ENCODE measurements at regions not wholly inside any gene's neighbourhood (a gene's known extent, or its start where the extent isn't known, plus 50 kb on each side); places are given as distances from the start of the nearest gene placed in this dataset.
"Not testable (repeated sequence)": the region's sequence is repeated elsewhere in the genome, so short reads cannot be mapped to it uniquely, and the experiment has no call there.

DNA sequence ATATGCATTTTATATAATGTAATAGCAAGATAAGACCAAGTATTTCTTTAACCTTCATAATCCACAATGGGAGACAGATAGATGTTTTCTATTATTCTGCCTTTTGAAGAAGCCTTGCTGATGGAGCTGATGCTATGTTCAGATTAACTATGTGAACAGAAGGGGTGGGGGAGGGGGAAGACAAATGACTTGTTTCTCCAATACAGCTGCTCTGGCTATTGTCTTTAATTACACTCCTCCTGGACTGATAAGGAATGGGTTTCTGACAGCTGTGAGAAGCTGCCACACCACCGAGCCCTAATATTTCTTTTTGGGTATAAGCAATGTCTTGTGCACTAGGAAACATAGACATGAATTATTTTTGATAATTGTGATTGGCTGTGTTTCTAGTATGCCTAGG is 62.0 kb downstream of the CAVIN4 start:
- DNase-seq (ENCODE audit: low read depth in 2 of 3, low spot score in 1 of 3): no peak

DNA sequence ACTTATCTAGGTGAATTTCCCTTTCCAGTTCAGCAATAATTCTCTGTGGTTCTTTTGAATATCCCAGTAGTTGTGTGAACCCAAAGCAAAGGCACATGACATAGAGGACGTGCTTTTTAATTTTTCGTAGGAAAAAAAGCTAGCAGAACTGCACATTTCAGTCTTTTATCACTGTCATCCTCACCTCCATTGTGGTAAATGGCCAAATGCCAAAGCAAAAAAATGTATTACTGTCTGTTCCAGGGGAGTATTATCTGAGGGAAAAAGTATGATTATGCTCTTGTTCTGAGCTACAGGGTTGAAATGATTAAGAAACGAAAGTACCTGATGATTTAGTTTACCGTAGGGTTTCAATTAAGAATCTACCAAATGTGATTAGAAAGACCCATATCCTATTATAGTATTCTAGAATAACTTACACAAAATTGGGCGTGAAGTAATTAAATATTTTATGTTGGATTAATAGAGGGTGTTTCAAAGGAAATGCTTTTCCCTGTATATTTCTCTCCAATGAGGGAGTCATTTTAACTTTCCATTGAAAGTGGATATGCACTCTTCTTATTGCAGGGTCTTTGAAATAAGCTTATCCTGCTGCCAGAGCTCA is 62.7 kb downstream of the CAVIN4 start:
- no peak for DNase-seq (ENCODE audit: low read depth in 2 of 3, low spot score in 1 of 3)

DNA sequence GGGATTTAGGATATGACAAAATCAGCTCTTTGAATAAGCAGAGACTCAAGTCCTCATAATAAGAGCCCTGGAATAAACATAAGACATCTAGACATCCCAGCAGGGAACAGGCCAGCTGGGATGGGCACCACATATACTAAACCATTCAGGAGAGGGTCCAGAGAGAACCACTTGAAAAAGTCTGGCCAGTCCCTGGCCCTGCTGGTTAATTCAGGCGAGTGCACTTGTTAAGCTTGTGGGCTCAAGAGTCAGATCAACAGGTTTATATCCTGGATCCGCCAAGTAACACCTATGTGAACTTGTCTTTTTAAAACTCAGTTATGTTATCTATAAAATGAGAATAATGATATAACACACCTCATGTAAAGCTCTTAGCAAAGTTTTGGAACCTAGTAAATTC is 63.3 kb downstream of the CAVIN4 start:
- no peak for DNase-seq (ENCODE audit: low read depth in 2 of 3, low spot score in 1 of 3)

DNA sequence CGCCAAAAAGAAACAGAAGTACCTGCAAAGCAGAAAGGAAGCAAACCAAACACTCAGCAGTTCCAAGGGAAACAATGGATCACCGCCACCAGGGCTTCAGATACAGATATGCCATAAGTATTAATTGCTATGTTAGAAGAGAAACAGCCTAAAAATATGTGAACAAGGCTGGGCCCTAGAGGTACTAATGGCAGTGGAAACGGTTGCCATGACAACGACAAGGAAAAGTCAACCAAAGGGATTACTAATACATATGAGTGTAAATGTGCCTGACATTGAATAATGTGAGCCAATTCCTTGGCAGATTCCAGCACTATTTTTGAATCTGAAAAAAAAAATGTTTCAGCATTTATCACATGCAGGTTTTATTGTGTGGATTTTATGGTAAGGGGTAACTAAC is 75.0 kb downstream of the CAVIN4 start:
- DNase-seq (ENCODE audit: low read depth in 2 of 3, low spot score in 1 of 3): no peak

DNA sequence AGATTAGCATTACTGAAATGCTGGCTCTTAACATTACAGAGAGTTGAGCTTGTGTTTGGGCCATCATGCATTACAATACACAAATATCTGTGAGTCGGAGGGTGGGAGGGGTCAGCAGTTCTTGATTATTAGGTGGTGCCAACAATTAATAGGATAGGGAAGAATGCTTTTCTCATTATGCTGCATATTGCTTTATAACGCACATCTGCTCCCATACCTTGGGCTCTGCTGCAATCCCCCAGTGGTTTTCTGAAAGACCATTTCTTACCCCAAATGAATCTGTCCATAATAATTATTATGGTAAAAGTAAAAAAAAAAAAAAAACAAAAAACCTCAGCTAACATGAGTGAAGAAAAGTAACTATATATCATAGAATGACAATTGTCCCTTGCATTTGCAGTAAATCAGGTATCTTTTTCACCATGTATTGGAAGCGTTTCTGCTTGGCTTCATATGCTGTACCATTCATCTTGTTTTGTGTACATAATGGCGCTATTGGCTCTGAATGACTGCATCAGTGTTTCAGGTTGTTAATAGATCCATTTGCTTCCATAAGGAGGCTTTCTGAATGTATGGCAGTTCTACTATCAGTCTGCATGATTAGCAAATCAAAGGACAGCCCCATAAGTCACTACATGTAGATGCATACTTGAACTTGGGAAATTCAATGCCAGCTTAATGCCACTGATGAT is 75.9 kb downstream of the CAVIN4 start:
- DNase-seq (ENCODE audit: low read depth in 2 of 3, low spot score in 1 of 3): no peak

DNA sequence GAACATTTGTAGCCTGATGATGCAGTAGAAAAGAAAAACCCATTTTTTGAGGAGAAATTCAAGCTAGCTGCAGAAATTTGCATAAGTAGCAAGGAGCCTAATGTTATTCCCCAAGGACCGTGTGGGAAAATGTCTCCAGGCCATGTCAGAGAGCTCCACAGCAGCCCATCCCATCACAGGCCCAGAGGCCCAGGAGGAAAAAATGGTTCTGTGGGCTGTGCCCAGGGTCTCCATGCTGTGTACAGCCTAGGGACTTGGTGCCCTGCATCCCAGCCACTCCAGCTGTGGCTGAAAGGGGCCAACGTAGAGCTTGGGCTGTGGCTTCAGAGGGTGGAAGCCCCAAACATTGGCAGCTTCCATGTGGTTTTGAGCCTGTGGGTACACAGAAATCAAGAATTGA is 79.0 kb downstream of the CAVIN4 start:
- not testable (repeated sequence) for DNase-seq (ENCODE audit: low read depth in 2 of 3, low spot score in 1 of 3)

DNA sequence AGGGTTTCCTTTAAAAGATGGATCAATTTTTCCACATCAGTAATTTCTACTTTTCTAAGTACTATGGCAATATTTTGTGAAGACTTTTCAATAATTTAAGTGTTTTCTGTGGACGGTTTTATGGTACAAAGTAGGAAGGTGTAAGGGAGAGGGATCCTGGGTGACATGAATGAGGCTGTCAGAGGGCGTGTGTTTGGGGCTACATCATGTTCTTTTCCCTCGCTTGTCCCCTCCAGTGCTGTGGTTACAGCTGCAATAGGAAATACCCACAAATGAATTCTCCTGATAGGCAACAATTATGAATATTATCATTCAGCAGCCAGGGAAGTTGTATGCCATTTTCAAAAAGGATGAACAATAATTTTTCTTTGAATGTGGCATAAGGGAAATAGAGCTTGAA is 83.8 kb downstream of the CAVIN4 start:
- DNase-seq (ENCODE audit: low read depth in 2 of 3, low spot score in 1 of 3): no peak

DNA sequence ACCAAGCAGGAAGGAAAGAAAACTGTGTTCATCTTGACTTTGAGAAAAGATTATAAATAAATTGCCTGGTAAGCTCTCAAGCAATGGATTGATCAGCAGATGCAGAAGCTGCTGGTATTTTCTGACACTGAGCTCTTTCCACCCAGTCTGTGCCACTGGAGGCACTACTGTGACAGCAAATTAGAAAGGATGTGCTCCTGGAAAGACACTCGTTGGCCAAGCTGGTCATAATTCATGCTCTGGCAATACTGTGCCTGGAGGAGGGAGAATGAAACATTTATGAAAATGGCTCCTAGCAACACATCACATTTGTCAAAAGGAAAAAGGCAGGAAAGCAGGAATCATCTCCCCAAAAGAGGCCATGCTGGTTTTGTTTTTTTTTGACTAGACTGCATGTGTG is 84.2 kb downstream of the CAVIN4 start:
- no peak for DNase-seq (ENCODE audit: low read depth in 2 of 3, low spot score in 1 of 3)

DNA sequence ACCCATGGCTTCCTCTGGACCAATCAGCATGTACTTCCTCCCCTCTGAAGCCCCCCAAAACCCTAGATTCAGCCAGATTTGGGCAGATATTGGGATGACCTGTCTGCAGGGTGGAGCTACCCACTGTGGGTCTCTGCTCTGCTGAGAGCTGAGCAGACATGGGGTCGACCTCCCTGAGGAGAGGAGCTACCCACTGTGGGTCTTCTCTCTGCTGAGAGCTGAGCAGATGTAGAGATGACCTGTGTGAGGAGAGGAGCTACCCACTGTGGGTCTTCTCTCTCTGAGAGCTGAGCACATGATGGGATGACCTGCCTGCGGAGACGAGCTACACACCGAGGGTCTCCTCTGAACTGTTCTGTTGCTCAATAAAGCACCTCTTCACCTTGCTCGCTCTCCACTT is 89.6 kb downstream of the CAVIN4 start:
- DNase-seq (ENCODE audit: low read depth in 2 of 3, low spot score in 1 of 3): no peak

DNA sequence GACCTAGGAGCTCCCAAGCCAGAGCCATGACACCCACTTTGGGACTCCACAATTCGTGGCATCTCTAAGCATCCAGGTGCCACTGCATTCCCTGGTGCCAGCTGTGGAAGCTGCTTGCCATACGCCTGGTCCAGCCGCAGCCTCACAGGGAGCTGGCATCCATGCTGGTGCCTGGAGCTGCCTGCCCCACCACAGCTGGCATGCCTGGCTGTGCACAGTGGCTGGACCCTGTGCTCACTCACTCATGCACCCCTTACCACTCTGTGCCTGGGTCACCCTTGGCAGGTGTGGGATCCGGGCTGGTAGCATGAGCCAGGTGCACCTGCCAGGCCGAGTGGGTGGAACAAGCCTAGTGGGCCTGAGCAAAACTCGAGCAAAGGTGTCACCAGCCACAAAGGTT is 90.1 kb downstream of the CAVIN4 start:
- no peak for DNase-seq (ENCODE audit: low read depth in 2 of 3, low spot score in 1 of 3)

DNA sequence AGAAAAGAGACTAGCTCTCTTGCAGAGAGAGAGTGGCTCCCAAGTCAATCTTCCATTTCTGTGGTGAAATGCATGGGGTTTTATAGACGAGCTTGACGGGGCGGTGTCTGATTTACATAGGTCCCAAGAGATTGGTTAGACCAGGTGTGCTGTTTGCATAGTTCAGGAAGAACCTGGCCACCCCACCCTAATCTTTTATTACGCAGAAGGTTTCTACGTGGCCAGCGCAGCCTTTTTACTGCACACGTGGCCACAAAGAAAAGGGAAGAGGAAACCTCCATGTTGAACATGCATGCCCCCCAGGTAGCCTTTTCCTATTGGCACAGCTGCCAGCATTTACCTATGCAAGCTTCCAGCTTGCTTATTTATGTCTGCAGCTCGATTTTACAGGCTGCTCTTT is 92.1 kb downstream of the CAVIN4 start:
- no peak for DNase-seq (ENCODE audit: low read depth in 2 of 3, low spot score in 1 of 3)

DNA sequence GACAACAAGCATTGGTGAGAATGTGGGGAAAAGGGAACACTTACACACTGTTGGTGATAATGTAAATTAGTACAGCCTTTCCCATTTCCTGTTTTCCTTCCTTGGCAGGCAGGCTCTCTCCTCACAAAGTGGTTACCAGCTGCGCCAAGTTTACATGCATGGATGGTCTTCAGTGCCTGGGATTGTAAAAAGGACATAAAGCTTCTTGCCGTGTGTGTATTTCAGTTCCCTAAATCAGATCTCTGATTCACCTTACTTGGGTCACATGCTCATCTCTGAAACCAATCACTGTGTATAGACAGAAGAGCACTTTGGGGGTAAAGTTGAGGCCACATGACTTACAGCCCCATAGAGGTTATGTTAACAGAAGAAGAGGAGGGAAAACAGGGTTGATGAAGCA is 92.8 kb downstream of the CAVIN4 start:
- no peak for DNase-seq (ENCODE audit: low read depth in 2 of 3, low spot score in 1 of 3)

DNA sequence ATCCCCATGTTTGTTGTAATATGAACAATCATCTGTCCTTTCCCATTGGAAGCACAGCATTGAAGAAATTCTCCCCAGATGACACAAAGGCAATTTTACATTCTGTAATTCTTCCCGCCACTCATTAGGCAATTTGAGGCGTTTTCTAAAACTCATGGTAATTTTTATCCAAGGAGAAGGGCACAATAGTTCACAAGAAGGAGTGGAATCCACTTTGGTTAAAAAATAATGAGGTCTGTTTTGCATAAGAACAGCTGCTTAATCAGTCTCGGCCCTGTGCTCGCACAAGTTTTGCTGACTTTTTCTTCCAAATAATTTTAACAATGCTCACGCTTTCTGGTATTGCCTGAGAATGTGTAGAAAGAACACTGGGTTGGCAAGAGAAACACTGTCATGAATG is 94.0 kb downstream of the CAVIN4 start:
- no peak for DNase-seq (ENCODE audit: low read depth in 2 of 3, low spot score in 1 of 3)

DNA sequence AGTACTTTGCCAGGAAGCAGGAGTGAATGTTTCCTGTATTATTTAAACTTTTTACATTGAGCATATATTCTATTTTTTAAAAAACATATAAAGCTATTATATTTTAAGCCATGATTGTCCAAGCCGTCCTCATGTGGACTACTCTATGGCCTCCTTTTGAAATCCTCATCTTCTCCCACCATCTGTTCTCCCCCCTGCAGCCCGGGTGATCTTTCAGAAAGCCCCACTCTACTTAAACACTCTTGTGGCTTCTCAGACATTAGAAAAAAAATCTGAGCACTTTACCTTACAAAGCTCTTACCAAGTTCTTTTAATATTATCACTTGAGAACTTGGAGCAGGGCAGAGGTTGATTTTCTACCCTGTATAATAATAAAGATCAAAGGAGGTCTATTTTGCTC is 95.4 kb downstream of the CAVIN4 start:
- no peak for DNase-seq (ENCODE audit: low read depth in 2 of 3, low spot score in 1 of 3)

DNA sequence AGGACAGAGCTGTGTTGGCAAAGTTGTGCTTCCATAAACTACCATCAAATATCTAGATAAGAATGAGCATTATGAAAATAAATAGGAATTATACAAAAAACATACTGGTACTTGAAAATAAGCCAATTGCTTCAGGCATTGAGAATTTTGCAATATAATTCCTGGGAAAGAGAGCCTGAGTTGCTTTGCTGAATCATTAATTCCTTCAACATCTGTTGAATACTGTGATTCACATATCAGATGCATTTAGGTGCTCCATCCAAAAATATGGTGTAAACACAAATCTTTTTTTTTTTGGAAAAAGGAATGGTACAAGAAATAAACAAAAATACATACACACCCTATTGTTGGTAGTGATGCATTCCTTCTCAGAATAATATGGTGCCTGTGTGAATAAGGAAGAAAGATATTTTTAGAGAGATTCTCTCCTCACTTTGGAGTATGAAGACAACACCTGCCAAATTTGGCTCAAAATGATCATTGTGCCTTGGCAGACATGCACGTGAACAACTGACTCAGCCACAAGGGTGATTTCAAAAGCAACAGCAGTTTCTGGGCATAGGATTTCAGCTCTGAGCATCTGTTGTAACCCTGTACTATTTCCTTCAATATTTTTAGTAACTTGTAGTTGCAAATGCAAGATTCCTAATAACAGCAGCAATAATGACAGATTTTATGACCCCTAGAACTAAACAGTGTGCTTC is 96.7 kb downstream of the CAVIN4 start:
- DNase-seq (ENCODE audit: low read depth in 2 of 3, low spot score in 1 of 3): no peak

DNA sequence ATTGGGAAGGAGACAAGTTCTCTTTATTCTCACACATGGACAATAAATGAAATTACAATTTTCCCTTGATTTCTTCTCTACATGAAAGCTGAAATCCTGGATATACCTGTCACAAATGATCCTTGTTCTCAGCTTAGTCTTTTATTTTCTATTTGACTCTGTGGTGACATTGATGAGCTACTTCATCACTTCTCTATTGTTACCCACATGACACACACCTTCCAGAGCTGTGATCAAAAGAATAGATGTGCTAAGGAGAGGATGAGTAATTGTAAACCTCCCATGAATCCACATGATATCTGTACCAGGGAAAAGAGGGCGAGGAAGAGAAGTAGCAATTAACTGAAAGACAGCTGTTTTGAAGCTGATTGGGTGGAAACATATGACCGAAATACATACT is 102.0 kb downstream of the CAVIN4 start:
- DNase-seq (ENCODE audit: low read depth in 2 of 3, low spot score in 1 of 3): no peak

DNA sequence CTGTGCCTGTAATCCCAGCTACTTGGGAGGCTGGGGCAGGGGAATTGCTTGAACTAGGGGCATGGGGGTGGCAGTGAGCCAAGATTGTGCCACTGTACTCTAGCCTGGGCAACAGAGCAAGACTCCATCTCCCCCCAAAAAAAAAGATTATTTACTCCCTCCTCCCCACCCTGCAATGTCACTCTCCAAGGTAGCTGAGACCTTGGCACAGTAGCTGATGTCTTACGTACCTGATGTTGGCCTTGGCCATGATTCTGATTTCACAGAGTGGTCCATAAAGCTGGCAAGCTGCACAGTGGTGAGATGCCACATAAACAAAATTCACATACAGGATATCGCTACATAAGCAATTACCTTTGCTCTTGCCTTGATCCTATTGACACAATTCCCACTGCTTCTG is 108.5 kb downstream of the CAVIN4 start:
- no peak for DNase-seq (ENCODE audit: low read depth in 2 of 3, low spot score in 1 of 3)

DNA sequence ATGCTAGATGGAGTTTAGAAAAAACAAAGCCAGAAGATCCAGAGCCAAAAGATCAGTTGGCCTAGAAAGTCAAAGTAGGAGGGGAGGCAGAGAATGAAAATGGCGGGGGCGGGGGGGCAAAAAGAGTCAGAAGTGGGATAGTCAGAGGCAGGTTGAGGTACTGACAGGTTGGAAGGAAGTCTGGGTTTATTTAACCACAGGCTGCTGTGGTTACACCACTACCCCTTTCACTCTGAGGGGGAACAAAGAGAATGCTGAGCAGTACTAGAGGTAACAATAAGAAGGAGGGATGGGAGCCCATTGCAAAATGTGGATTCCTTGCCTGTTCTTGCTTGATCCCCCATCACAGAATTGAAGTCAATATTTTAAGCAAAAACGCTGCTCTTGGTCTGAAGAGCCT is 111.8 kb downstream of the CAVIN4 start:
- DNase-seq (ENCODE audit: low read depth in 2 of 3, low spot score in 1 of 3): no peak

DNA sequence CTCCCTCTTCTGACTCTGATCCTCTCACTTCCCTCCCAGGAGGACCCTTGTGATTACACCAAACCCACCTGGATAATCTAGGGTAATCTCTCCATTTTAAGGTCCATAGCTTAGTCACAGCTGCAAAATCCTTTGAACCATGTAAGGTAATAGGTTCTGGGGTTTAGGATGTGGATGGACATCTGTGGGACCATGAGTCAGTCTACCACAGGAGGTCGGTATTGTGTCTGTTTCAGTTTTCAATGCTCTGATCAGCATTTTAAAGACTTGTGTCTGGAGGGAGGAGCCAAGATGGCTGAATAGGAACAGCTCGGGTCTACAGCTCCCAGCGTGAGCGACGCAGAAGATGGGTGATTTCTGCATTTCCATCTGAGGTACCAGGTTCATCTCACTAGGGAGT is 112.6 kb downstream of the CAVIN4 start:
- no peak for DNase-seq (ENCODE audit: low read depth in 2 of 3, low spot score in 1 of 3)

DNA sequence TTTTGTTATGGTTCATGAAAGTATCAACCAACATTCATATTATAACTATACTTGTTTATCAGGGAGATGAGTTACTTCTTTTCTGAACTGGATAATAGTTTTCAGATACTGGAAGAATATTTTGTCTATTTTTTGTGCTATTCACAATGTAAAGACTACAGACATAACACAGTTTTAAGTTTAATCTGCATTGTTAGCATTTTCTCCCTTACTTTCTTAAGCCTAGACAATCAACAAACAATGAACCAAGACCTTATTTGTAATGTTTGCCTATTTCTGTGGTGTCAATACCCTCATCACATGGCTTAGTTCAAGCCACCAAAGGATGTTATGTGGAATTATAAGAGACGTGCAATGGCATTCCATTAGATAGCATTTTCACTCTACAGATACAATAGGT is 119.5 kb downstream of the CAVIN4 start:
- no peak for DNase-seq (ENCODE audit: low read depth in 2 of 3, low spot score in 1 of 3)

DNA sequence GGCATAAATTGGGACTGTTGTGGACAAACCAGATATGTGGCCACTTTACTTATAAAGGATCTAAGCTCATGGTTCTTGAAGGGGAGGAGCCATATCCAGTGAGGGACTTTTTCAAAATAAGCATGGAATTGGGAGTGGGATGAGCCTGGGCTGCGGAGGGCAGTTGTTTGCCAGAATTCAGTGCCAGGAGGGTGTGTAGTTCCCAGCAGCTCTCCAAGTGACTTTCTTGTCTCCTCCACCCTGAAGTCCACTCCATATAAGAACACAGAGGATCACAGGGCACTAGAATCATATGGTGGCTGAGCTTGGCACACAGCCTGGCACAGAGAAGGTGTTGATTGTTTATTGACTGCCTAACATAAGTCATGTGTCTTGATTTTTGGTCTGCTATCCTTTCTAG is 121.1 kb downstream of the CAVIN4 start:
- DNase-seq (ENCODE audit: low read depth in 2 of 3, low spot score in 1 of 3): no peak

DNA sequence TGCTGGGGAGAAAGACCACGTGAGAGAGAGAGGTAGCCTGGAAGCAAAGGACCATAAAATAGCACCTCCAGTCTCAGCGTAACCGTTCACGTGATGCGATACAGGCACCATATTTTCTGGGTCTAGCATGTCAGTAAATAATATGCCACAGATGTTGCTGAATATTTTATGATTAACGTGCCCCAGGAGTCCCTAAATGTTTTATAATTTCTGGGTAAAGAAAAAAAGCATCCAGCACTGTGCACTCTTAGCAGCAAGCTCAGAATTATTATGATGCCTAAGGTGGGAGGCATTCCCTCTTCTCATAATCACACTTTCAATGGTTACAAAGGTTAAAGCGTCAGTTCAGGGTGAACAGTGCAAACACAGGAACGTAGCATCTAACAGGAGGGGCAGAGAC is 121.8 kb downstream of the CAVIN4 start:
- no peak for DNase-seq (ENCODE audit: low read depth in 2 of 3, low spot score in 1 of 3)
